ENCODE measurements at regions not wholly inside any gene's neighbourhood (a gene's known extent, or its start where the extent isn't known, plus 50 kb on each side); places are given as distances from the start of the nearest gene placed in this dataset.

DNA sequence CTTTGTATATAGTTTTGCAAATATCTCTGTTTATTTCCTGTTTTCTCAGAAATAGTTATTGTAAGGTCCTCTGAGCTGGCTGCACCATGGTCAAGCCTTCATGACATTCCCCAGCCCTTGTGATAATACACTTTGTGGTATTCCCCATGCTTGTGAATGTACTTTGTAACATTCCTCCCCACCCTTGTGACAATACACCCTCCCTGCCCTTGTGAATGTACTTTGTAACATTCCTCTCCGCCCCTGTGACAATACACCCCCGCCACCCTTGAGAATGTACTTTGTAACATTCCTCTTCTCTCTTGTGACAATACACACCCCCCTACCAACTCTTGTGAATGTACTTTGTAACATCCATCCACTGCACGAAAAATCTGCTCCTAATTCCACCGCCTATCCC, 530.7 kb downstream of the CENPC start:
- intact Hi-C loops (cut with micrococcal nuclease; ENCODE audit: unreplicated experiment) (no loop called here), in situ Hi-C loops (cut with HindIII; ENCODE audit: extremely low pct_ligation_motif_present, low pct_unique_long_range_greater_than_20kb) (no loop called here)
- DNase-seq (ENCODE audit: low spot score), result peak; percentile 86
- Histone ChIP-seq H3K27me3 (ENCODE audit: control insufficient read depth in 1 of 2, insufficient read depth in 2 of 2, low read length in 2 of 2) (no peaks in the 10 kb centered on the region), H3K9me3 (ENCODE audit: low read length) (peaks cover 50% of the 10 kb centered on the region), H4K20me1 (ENCODE audit: insufficient read depth, low read length) (no peaks in the 10 kb centered on the region), H3K4me2 (ENCODE audit: low read depth, low read length) (peak overlapping the region; percentile 41; the same call in 1 of the 2 replicates), H3K79me2 (ENCODE audit: insufficient read depth, low read length) (no peaks in the 10 kb centered on the region), H3K36me3 (replicated peaks in 1 of 2; ENCODE audit: control insufficient read depth in 1 of 2, insufficient read depth in 2 of 2, low read length in 2 of 2) (no peaks in the 10 kb centered on the region), H3K4me1 (ENCODE audit: insufficient read depth, low read length) (peaks cover 14% of the 10 kb centered on the region), H3K27ac (ENCODE audit: extremely low read length, insufficient read depth, low read length) (no peak overlapping the region), H2AFZ (ENCODE audit: low read length) (no peak overlapping the region), H3K4me3 (replicated peaks in 1 of 3; ENCODE audit: insufficient read depth in 1 of 3, low read depth in 2 of 3, low read length in 3 of 3) (no peak overlapping the region), H3K9ac (ENCODE audit: insufficient read depth, low read depth, low read length) (no peak overlapping the region)
- ATAC-seq, result peak; percentile 99
- 9% methylated on average over 4 of the region's 4 CpGs for WGBS (ENCODE audit: low lambda C conversion rate)
- POLR2A ChIA-PET, result no interaction called here
- peak; percentile 62 for FAIRE-seq
- CTCF ChIA-PET (ENCODE audit: low intra/inter-chr PET ratio, low total read pairs), result no interaction called here
- BruUV-seq (replicated peaks), result no TSS peak
- TF ChIP-seq, protein P1, sequence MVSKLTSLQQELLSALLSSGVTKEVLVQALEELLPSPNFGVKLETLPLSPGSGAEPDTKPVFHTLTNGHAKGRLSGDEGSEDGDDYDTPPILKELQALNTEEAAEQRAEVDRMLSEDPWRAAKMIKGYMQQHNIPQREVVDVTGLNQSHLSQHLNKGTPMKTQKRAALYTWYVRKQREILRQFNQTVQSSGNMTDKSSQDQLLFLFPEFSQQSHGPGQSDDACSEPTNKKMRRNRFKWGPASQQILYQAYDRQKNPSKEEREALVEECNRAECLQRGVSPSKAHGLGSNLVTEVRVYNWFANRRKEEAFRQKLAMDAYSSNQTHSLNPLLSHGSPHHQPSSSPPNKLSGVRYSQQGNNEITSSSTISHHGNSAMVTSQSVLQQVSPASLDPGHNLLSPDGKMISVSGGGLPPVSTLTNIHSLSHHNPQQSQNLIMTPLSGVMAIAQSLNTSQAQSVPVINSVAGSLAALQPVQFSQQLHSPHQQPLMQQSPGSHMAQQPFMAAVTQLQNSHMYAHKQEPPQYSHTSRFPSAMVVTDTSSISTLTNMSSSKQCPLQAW (CRISPR knock-in tag; IDR thresholded peaks at IDR 0.05), result 0 out of 2 replicates have a peak, but pooled peaks have one; percentile 35
- no peak for TF ChIP-seq ZSCAN29 (CRISPR knock-in tag; conservative IDR thresholded peaks at IDR 0.05)
- TF ChIP-seq TGIF2 (CRISPR knock-in tag; IDR thresholded peaks at IDR 0.05), result no peak
- no peak for TF ChIP-seq ZNF121 (CRISPR knock-in tag; IDR thresholded peaks at IDR 0.05)
- TF ChIP-seq HNRNPH1 (optimal IDR thresholded peaks at IDR 0.05; ENCODE audit: low read depth, low read length), result no peak
- TF ChIP-seq NFE2 (CRISPR knock-in tag; IDR thresholded peaks at IDR 0.05), result no peak
- no peak for TF ChIP-seq NR2F6 (IDR thresholded peaks at IDR 0.05)
- no peak for TF ChIP-seq NR2F6 (CRISPR knock-in tag; IDR thresholded peaks at IDR 0.05)
- 0 out of 2 replicates have a peak, but pooled peaks have one; percentile 32 for TF ChIP-seq ZNF264 (CRISPR knock-in tag; IDR thresholded peaks at IDR 0.05)
- TF ChIP-seq PTBP1 (IDR thresholded peaks at IDR 0.05; ENCODE audit: low read depth, low read length, poor library complexity, severe bottlenecking), result no peak
- no peak for TF ChIP-seq HMGA1 (CRISPR knock-in tag; conservative IDR thresholded peaks at IDR 0.05)
- TF ChIP-seq PCBP1 (IDR thresholded peaks at IDR 0.05; ENCODE audit: borderline replicate concordance, low read depth, low read length), result no peak
- no peak for TF ChIP-seq ZNF234 (CRISPR knock-in tag; conservative IDR thresholded peaks at IDR 0.05)
- no peak for TF ChIP-seq YEATS4 (CRISPR knock-in tag; IDR thresholded peaks at IDR 0.05; ENCODE audit: borderline replicate concordance)
- TF ChIP-seq, protein P2, sequence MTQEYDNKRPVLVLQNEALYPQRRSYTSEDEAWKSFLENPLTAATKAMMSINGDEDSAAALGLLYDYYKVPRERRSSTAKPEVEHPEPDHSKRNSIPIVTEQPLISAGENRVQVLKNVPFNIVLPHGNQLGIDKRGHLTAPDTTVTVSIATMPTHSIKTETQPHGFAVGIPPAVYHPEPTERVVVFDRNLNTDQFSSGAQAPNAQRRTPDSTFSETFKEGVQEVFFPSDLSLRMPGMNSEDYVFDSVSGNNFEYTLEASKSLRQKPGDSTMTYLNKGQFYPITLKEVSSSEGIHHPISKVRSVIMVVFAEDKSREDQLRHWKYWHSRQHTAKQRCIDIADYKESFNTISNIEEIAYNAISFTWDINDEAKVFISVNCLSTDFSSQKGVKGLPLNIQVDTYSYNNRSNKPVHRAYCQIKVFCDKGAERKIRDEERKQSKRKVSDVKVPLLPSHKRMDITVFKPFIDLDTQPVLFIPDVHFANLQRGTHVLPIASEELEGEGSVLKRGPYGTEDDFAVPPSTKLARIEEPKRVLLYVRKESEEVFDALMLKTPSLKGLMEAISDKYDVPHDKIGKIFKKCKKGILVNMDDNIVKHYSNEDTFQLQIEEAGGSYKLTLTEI (CRISPR knock-in tag; conservative IDR thresholded peaks at IDR 0.05), result no peak
- no peak for TF ChIP-seq NR2C2 (CRISPR knock-in tag; IDR thresholded peaks at IDR 0.05; ENCODE audit: borderline replicate concordance)
- TF ChIP-seq ZNF768 (CRISPR knock-in tag; IDR thresholded peaks at IDR 0.05), result no peak
- no peak; the same call in 1 of the 2 replicates for TF ChIP-seq ARID4A (CRISPR knock-in tag; IDR thresholded peaks at IDR 0.05; ENCODE audit: borderline replicate concordance)
- TF ChIP-seq ELF4 (CRISPR knock-in tag; IDR thresholded peaks at IDR 0.05; ENCODE audit: borderline replicate concordance), result no peak
- no peak for TF ChIP-seq ZNF572 (CRISPR knock-in tag; IDR thresholded peaks at IDR 0.05)
- TF ChIP-seq HDAC6 (IDR thresholded peaks at IDR 0.05; ENCODE audit: low read depth, low read length), result no peak

Measured in HepG2 (cell line).